ENCODE measurements at regions not wholly inside any gene's neighbourhood (a gene's known extent, or its start where the extent isn't known, plus 50 kb on each side); places are given as distances from the start of the nearest gene placed in this dataset.

DNA sequence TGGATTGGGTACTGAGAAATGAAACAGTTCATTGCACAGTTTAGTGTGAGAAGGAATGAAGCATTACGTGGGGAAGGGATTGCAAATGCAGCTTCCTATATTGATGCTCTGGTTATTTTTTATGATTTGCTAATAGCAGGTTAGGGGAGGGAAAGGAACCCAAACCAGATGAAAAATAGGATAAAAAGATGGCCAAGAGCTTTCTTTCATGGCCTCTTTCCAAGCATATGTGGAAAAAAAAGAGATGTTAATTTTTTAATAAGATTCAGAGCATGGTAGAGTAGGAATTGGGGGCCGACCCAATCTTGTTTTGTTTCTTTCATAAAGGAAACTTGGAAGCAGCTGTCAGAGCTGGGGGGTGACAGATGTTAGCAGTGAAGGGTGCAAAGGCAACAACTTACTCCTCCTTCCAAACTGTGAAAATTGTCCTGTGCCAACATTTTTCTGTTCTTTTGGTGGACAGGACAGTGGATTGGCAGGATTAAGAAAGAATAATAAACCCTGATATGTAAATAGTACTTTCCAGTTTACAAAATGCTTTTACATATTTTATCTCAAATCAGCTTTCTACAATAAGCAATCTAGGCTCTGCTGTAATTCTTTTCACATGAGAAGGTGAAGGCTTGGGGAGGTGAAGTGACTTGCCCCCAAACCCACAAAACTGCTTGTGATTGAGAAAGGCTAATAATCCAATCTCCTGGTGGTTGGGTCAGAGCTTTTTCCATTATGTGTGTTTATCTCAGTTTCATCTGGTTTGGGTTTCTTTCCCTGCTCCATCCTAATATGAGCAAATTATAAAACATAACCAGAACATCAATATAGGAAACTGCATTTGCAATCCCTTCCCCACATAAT lies 270.1 kb downstream of the ETAA1 start:
- Mint-ChIP-seq H3K4me1 (ENCODE audit: unreplicated experiment) (peaks cover 5% of the 10 kb centered on the region), H3K27ac (ENCODE audit: unreplicated experiment) (no peak overlapping the region), H3K9me3 (ENCODE audit: unreplicated experiment) (peaks cover 4% of the 10 kb centered on the region), H3K27me3 (ENCODE audit: unreplicated experiment) (no peaks in the 10 kb centered on the region), H3K4me3 (ENCODE audit: unreplicated experiment) (no peak overlapping the region), H3K36me3 (ENCODE audit: unreplicated experiment) (no peaks in the 10 kb centered on the region)
- TF ChIP-seq, protein P1, sequence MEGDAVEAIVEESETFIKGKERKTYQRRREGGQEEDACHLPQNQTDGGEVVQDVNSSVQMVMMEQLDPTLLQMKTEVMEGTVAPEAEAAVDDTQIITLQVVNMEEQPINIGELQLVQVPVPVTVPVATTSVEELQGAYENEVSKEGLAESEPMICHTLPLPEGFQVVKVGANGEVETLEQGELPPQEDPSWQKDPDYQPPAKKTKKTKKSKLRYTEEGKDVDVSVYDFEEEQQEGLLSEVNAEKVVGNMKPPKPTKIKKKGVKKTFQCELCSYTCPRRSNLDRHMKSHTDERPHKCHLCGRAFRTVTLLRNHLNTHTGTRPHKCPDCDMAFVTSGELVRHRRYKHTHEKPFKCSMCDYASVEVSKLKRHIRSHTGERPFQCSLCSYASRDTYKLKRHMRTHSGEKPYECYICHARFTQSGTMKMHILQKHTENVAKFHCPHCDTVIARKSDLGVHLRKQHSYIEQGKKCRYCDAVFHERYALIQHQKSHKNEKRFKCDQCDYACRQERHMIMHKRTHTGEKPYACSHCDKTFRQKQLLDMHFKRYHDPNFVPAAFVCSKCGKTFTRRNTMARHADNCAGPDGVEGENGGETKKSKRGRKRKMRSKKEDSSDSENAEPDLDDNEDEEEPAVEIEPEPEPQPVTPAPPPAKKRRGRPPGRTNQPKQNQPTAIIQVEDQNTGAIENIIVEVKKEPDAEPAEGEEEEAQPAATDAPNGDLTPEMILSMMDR (IDR thresholded peaks at IDR 0.05): no peak
- no peak for DNase-seq (ENCODE audit: extremely low spot score, unreplicated experiment)

DNA sequence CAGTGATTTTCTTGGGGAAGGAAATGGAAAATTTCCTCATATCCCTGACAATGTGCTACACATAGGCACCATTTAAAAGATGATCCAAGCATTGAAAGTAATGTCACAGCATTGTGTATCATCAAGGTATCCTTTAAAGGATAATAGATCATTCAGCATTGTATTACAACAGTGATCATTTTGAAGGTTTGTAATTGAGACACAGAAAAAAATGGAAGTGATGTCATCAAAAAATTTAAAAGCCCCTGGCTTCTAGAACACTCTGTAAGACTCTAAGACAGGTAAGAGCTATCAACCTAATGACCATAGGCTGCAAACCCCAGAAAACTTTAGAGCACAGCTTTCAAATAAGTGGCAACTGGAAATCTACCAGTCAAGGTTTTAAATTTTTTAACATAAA lies 271.4 kb downstream of the ETAA1 start:
- H3K4me3 Mint-ChIP-seq (ENCODE audit: unreplicated experiment): no peak overlapping the region
- no peak for DNase-seq (ENCODE audit: extremely low spot score, unreplicated experiment)
- TF ChIP-seq, protein P1 (IDR thresholded peaks at IDR 0.05): no peak
- no peaks in the 10 kb centered on the region for H3K9me3 Mint-ChIP-seq (ENCODE audit: unreplicated experiment)
- H3K4me1 Mint-ChIP-seq (ENCODE audit: unreplicated experiment): peaks cover 3% of the 10 kb centered on the region
- no peaks in the 10 kb centered on the region for H3K36me3 Mint-ChIP-seq (ENCODE audit: unreplicated experiment)
- H3K27ac Mint-ChIP-seq (ENCODE audit: unreplicated experiment): no peak overlapping the region
- no peaks in the 10 kb centered on the region for H3K27me3 Mint-ChIP-seq (ENCODE audit: unreplicated experiment)

DNA sequence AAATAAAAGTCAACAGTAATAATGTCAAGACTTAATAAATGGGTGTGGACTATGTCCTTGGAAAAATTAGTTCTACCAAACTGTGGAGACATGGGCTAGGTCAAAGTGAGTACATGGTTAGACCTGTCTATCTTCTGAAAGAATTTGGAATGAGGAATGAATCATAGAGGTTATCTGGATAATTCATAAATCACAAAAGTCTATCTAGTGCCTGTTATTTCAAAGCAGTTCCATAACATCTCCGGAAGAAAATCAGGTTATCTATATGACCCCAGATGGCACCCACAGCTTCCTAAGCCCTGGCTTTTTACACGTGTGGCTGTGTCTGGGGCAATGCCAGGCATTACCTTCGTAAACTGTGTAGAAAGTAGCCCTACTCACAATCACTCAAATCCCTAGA lies 272.0 kb downstream of the ETAA1 start:
- DNase-seq (ENCODE audit: extremely low spot score, unreplicated experiment): no peak
- TF ChIP-seq, protein P1 (IDR thresholded peaks at IDR 0.05): no peak
- Mint-ChIP-seq H3K4me3 (ENCODE audit: unreplicated experiment) (no peak overlapping the region), H3K9me3 (ENCODE audit: unreplicated experiment) (no peaks in the 10 kb centered on the region), H3K27ac (ENCODE audit: unreplicated experiment) (no peak overlapping the region), H3K27me3 (ENCODE audit: unreplicated experiment) (no peaks in the 10 kb centered on the region), H3K36me3 (ENCODE audit: unreplicated experiment) (no peaks in the 10 kb centered on the region), H3K4me1 (ENCODE audit: unreplicated experiment) (peaks cover 3% of the 10 kb centered on the region)

DNA sequence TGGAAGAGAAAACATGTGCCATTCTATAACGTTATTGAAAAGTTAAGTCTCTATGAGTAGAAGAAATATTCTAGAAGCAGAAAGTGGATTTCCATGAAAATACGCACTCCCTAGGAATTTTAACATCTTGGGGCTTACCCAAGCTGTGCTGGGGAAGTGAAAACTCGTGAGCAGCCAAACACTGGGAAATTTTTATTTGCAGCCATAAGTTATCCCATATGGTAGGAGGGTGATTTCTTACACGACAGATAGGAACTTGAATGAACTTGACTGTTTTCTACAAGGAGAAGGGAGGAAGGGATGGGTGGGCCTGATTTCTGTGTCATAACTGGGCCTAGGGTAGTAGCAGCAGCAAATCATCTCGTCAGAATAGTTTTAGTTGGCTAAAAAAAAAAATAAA lies 272.6 kb downstream of the ETAA1 start:
- no peak for DNase-seq (ENCODE audit: extremely low spot score, unreplicated experiment)
- H3K4me3 Mint-ChIP-seq (ENCODE audit: unreplicated experiment): no peak overlapping the region
- no peak overlapping the region for H3K27ac Mint-ChIP-seq (ENCODE audit: unreplicated experiment)
- H3K9me3 Mint-ChIP-seq (ENCODE audit: unreplicated experiment): no peaks in the 10 kb centered on the region
- TF ChIP-seq, protein P1 (IDR thresholded peaks at IDR 0.05): no peak
- H3K36me3 Mint-ChIP-seq (ENCODE audit: unreplicated experiment): no peaks in the 10 kb centered on the region
- no peaks in the 10 kb centered on the region for H3K27me3 Mint-ChIP-seq (ENCODE audit: unreplicated experiment)
- peaks cover 3% of the 10 kb centered on the region for H3K4me1 Mint-ChIP-seq (ENCODE audit: unreplicated experiment)

DNA sequence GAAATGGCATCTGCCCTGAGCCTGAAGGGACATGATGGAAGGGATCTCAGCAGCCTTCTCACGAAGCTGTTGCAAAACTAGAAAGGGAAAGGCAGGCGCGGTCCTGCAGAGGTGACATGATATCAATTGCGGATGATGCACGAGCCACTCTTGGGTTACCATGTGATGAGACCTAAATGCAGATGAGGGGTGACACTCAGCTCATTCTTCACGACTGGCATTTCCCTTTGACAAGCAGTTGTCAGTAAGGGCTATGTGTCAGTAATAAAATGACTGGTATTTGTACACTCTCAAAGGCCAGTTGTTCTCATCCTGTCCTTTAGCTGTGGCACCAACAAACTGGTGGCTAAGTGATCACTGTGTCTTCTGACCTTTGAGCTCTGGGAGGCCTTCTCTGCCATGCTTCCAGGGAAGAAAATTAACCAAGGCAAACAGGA lies 273.6 kb downstream of the ETAA1 start:
- Mint-ChIP-seq H3K9me3 (ENCODE audit: unreplicated experiment) (no peaks in the 10 kb centered on the region), H3K4me1 (ENCODE audit: unreplicated experiment) (peaks cover 3% of the 10 kb centered on the region), H3K27me3 (ENCODE audit: unreplicated experiment) (no peaks in the 10 kb centered on the region), H3K27ac (ENCODE audit: unreplicated experiment) (no peak overlapping the region), H3K36me3 (ENCODE audit: unreplicated experiment) (no peaks in the 10 kb centered on the region), H3K4me3 (ENCODE audit: unreplicated experiment) (no peak overlapping the region)
- no peak for DNase-seq (ENCODE audit: extremely low spot score, unreplicated experiment)
- TF ChIP-seq, protein P1 (IDR thresholded peaks at IDR 0.05): no peak

Measured in osteocyte (in vitro differentiated cells).